H1 (cell line): ENCODE measurements at regions not wholly inside any gene's neighbourhood (a gene's known extent, or its start where the extent isn't known, plus 50 kb on each side); places are given as distances from the start of the nearest gene placed in this dataset.

Experiments used
- CBX5 ChIP-seq: fragments of 300-800, 300-1000 bp; sonication (generic); IDR thresholded peaks from 2 replicates; pipeline ENCODE4 v1.7.1; 2016; ENCODE audit warnings: antibody characterized with exemption, low read length, low read depth
- CHD2 ChIP-seq: IDR thresholded peaks from 2 replicates; pipeline ENCODE4 v1.6.1; 2012; ENCODE audit warnings: low read length, improper control_type of control experiment
- CHD7 ChIP-seq: fragments of 300-600 bp; sonication (generic); IDR thresholded peaks from 2 replicates; pipeline ENCODE4 v1.7.1; 2012; ENCODE audit warnings: low read length, moderate library complexity, mild to moderate bottlenecking, inconsistent platforms; ENCODE audit not compliant: insufficient replicate concordance
- E2F6 ChIP-seq: IDR thresholded peaks from 2 replicates; pipeline ENCODE4 v1.6.1; 2012; ENCODE audit warnings: inconsistent platforms
- EZH2 ChIP-seq: fragments of 200-600 bp; sonication (generic); IDR thresholded peaks from 2 replicates; pipeline ENCODE4 v1.7.1; 2012; ENCODE audit warnings: low read depth, mild to moderate bottlenecking, moderate library complexity, low read length, inconsistent platforms; ENCODE audit not compliant: severe bottlenecking
- GTF2F1 ChIP-seq: IDR thresholded peaks from 2 replicates; pipeline ENCODE4 v1.6.1; 2012; ENCODE audit warnings: low read depth, low read length, improper control_type of control experiment, borderline replicate concordance
- HDAC6 ChIP-seq: IDR thresholded peaks from one replicate; pipeline ENCODE4 v1.7.1; 2012; ENCODE audit warnings: low read depth, mild to moderate bottlenecking, inconsistent platforms, low read length, moderate library complexity
- NRF1 ChIP-seq: IDR thresholded peaks from 2 replicates; pipeline ENCODE4 v1.6.1; 2011; ENCODE audit warnings: mild to moderate bottlenecking, low read depth, low read length, improper control_type of control experiment
- PHF8 ChIP-seq: fragments of 200-600 bp; sonication (generic); conservative IDR thresholded peaks from 2 replicates; pipeline ENCODE4 v1.7.1; 2012; ENCODE audit warnings: low read depth, mild to moderate bottlenecking, inconsistent platforms, low read length, moderate library complexity
- RNF2 ChIP-seq: fragments of 200-900, 300-1000 bp; sonication (generic); IDR thresholded peaks from 2 replicates; pipeline ENCODE4 v1.7.1; 2016; ENCODE audit warnings: borderline replicate concordance, low read depth, mild to moderate bottlenecking, antibody characterized with exemption, low read length; ENCODE audit not compliant: poor library complexity, severe bottlenecking; ENCODE audit errors: missing control alignments
- SP2 ChIP-seq: IDR thresholded peaks from 2 replicates; pipeline ENCODE4 v1.6.1; 2012; ENCODE audit warnings: mild to moderate bottlenecking, low read length, inconsistent platforms

- TF ChIP-seq CHD7 (no peak), SP2 (no peak), CBX5 (no peak), HDAC6 (no peak), RNF2 (no peak), E2F6 (no peak), PHF8 (no peak), EZH2 (no peak), GTF2F1 (no peak), CHD2 (no peak), NRF1 (no peak)
These were observed 126.5 kb upstream of the MAN2A1 start (continued) for GRCh38 chr5:109563189-109563588.
